Activated CD8-positive, alpha-beta memory T cell treated with anti-CD3 and anti-CD28 coated beads, Interleukin-2, amount 50 U/mL, for 4 hours (primary cell): ENCODE measurements at regions not wholly inside any gene's neighbourhood (a gene's known extent, or its start where the extent isn't known, plus 50 kb on each side); places are given as distances from the start of the nearest gene placed in this dataset.
"Not testable (repeated sequence)": the region's sequence is repeated elsewhere in the genome, so short reads cannot be mapped to it uniquely, and the experiment has no call there.

Experiments used
- DNase-seq: peaks from one replicate; pipeline ENCODE4 v3.0.0-alpha.2; 2020

DNA sequence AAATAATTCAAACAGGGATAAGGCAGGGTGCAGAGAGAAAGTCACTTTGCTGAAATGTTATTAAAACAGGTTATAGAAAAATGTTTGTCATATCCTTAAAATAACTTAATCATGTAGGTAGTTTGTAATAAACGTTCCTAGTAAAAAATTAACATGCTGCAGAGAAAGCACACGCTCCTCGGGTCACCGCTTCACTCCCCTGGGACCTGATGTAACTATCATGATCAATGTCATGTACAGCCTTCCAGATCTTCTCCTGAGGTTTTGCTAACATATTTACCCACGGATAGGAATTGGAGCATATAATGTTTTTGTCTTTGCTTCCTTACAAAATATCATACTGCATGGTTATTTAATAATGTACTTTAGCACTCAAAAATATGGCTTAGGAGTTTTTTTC, 285.1 kb upstream of the TMEM132C start:
- DNase-seq, result no peak

- not testable (repeated sequence) for DNase-seq
Observed at GRCh38 chr12:127983213-127983791, 283.7 kb upstream of the TMEM132C start.

- DNase-seq, result no peak
Observed at GRCh38 chr12:127984386-127985055, 282.4 kb upstream of the TMEM132C start.

DNA sequence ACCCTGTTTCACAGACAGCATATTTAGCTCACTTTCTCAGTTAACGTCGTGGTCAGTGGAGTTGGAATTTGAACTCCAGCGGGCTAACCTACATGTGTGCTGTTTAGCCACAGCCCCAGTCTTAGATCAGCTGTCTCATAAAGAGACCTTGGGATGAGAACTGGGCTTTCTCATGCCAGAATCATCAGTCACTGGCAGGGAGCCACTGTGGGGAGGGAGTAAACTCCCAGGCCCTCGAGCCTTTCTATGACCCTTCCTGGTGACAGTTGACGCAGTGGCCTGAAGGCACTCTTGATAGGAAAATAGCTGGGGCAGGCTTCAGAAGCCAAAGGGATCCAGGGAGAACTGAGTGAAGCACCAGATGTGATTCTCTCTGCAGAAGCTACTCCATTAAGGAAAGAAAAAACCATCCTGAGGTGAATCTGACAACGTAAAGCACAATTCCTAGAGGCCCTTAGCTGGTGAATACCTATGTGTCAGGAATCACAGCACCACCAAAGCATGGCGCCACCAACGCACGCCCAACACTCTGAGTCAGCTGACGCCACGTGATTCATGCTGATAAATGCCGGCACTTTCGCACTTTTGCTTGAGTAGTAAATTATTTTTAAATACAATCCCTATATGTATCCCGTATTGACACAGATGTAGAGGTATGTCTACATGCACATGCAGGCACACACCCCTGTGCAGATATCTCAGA, 279.6 kb upstream of the TMEM132C start:
- no peak for DNase-seq

DNA sequence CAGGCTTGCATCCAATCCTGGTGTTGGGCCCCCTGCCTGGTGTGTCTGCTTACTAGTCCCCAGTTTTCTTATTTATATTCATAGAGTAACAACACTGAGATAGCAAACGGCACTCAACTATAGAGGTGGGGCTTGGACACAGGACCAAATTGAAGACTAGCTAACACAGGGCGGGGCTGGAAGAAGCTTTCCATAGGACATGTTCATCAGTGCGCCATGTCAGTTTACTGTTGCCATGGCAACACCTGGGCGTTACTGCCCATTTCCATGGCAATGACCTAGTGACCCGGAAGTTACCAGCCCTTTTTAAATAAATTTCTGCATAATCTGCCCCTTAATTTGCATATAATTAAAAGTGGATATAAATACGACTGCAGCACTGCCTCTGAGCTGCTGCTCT, 275.5 kb upstream of the TMEM132C start:
- no peak for DNase-seq

GRCh38 chr12:127998988-127999387, 268.0 kb upstream of the TMEM132C start:
- no peak for DNase-seq

GRCh38 chr12:128004383-128004938, 262.5 kb upstream of the TMEM132C start:
- no peak for DNase-seq

- no peak for DNase-seq
Observed at GRCh38 chr12:128007250-128007649, 259.7 kb upstream of the TMEM132C start.

- DNase-seq, result no peak
Observed at GRCh38 chr12:128008341-128008740, 258.6 kb upstream of the TMEM132C start.

- no peak for DNase-seq
Observed at GRCh38 chr12:128009108-128009507, 257.9 kb upstream of the TMEM132C start.

GRCh38 chr12:128012110-128012509, 254.9 kb upstream of the TMEM132C start:
- no peak for DNase-seq

DNA sequence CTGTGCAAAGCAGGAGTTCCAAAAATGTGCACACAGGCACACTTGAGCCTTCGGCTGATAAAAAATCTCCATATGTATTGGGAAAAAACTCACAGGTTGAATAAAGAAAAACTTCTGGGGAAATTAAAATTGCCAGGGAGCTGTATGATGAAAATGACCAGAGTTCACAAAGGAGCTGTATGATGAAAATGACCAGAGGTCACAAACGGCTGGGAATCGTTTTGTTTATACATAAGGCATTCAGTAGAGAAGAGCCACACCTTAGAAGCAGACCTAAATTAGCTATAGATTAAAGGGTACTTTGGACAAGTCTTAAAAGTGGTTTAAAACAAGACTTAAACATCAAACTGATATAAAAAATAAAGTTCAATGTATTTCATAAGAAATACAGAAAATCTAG, 251.7 kb upstream of the TMEM132C start:
- DNase-seq, result no peak

- DNase-seq, result no peak
Observed at GRCh38 chr12:128018067-128018466, 248.9 kb upstream of the TMEM132C start.

- DNase-seq, result no peak
Observed at GRCh38 chr12:128019996-128020544, 246.9 kb upstream of the TMEM132C start.

DNA sequence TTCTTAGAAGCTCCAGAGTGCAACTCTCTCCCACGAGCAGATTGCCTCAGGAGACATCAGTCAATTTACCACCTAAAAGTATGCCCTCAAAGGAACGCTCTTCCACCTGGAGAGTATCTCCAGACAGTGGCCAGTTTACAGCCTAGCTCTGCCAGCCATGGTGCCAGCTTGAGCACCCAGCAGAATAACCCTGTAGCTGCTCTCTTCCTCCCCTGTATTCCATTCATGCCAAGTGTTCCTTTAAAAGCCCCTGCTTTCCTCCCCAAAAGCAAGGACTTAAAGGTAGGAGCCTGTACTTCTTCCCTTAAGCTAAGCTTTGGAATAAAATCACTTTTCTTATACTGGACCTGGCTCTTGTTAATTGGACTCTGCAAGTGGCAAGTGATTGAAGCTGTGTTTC, 245.4 kb upstream of the TMEM132C start:
- DNase-seq, result no peak

DNA sequence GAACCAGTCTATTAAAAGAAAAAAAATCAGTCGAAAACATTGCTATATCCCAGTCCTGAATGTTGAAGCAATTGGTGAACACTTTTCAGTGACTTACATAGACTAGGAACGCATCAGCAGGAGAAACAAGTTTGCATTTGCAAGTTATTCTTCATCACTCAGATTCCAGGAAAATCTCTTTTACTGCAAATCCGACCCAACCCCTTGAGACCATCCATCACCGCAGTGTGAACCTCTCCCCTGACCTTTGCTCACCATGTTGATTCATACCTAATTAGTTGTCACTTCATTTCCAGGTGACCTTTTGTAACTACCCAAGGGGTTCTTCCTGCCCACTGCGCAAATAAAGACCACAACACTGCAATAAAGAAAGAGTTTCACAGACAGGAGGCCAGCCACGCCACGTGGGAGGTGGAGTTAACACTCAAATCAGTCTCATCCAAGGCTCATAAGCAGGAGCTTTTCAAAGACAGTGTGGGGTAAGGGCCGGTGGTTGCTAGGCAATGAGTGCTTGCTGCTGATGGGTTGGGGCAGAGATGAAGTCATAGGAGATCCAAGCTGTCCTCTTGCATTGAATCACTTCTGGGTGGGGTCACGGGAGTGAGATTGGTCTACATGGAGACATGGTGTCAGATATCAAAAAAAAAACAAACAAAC, 241.3 kb upstream of the TMEM132C start:
- no peak for DNase-seq

GRCh38 chr12:128026696-128027574, 240.0 kb upstream of the TMEM132C start:
- no peak for DNase-seq

GRCh38 chr12:128033473-128033872, 233.5 kb upstream of the TMEM132C start:
- DNase-seq, result no peak

- no peak for DNase-seq
Observed at GRCh38 chr12:128040971-128041370, 226.0 kb upstream of the TMEM132C start.

DNA sequence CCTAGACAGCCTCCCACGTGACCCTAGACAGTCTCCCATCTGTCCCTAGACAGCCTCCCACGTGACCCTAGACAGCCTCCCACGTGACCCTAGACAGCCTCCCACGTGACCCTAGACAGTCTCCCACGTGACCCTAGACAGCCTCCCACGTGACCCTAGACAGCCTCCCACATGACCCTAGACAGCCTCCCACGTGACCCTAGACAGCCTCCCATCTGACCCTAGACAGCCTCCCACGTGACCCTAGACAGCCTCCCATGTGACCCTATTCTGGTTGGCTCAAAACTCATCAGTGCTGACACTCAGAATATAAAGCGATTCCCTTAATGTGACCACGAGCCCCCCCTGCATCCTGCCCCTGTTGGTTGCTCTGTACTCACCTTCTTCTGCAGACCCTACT, 224.7 kb upstream of the TMEM132C start:
- DNase-seq, result not testable (repeated sequence)

- no peak for DNase-seq
Observed at GRCh38 chr12:128042825-128043224, 224.1 kb upstream of the TMEM132C start.

DNA sequence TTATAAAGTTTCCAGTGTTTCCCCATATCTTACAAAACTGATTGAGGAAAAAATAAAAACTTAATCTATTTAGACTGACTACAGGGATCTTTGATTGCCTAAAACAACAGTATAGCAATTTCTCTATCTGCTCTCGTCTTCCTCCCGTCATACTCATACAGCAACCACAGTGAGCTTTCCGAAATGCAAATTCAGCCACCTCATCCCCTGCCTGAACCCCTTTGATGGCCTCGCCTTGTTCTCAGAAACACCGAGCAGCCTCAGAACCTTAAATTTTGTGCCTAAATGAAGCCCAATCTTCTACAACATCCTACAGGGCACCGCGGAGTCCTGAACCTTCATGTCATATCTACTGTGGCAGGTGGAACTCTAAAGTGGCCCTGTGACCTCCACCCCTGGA, 223.7 kb upstream of the TMEM132C start:
- no peak for DNase-seq
